ENCODE measurements at regions not wholly inside any gene's neighbourhood (a gene's known extent, or its start where the extent isn't known, plus 50 kb on each side); places are given as distances from the start of the nearest gene placed in this dataset.
"Not testable (repeated sequence)": the region's sequence is repeated elsewhere in the genome, so short reads cannot be mapped to it uniquely, and the experiment has no call there.

- no peak for DNase-seq
These were observed 119.4 kb upstream of the SPIN4 start for GRCh38 chrX:63470506-63470905.

- no peak for DNase-seq
These were observed 115.6 kb upstream of the SPIN4 start for GRCh38 chrX:63466690-63467089.

- DNase-seq: no peak
These were observed 107.8 kb upstream of the SPIN4 start for GRCh38 chrX:63458981-63459380.

- DNase-seq: no peak
These were observed 102.4 kb upstream of the SPIN4 start for GRCh38 chrX:63453571-63453970.

- DNase-seq: no peak
These were observed 90.6 kb upstream of the SPIN4 start for GRCh38 chrX:63441717-63442116.

- no peak for DNase-seq
These were observed 88.4 kb upstream of the SPIN4 start for GRCh38 chrX:63439580-63439979.

- DNase-seq: no peak
These were observed 85.7 kb upstream of the SPIN4 start for GRCh38 chrX:63436865-63437264.

GRCh38 chrX:63434665-63435064 lies 83.5 kb upstream of the SPIN4 start:
- DNase-seq: no peak

- DNase-seq: no peak
These were observed 83.1 kb upstream of the SPIN4 start for GRCh38 chrX:63434206-63434605.

- no peak for DNase-seq
These were observed 78.9 kb upstream of the SPIN4 start for GRCh38 chrX:63430026-63430425.

GRCh38 chrX:63428348-63428747 lies 77.2 kb upstream of the SPIN4 start:
- DNase-seq: no peak

GRCh38 chrX:63426519-63426918 lies 75.4 kb upstream of the SPIN4 start:
- DNase-seq: no peak

- no peak for DNase-seq
These were observed 72.9 kb upstream of the SPIN4 start for GRCh38 chrX:63424063-63424462.

- DNase-seq: no peak
These were observed 70.3 kb upstream of the SPIN4 start for GRCh38 chrX:63421411-63421810.

GRCh38 chrX:63418211-63418610 lies 67.1 kb upstream of the SPIN4 start:
- DNase-seq: no peak

- no peak for DNase-seq
These were observed 66.5 kb upstream of the SPIN4 start for GRCh38 chrX:63417649-63418048.

- DNase-seq: not testable (repeated sequence)
These were observed 58.8 kb upstream of the SPIN4 start for GRCh38 chrX:63409934-63410333.

GRCh38 chrX:63408050-63408449 lies 56.9 kb upstream of the SPIN4 start:
- DNase-seq: no peak

GRCh38 chrX:63404332-63404731 lies 53.2 kb upstream of the SPIN4 start:
- no peak for DNase-seq

GRCh38 chrX:63402106-63402505 lies 51.0 kb upstream of the SPIN4 start:
- no peak for DNase-seq
